ENCODE measurements at regions not wholly inside any gene's neighbourhood (a gene's known extent, or its start where the extent isn't known, plus 50 kb on each side); places are given as distances from the start of the nearest gene placed in this dataset.

- no peak for DNase-seq
- TF ChIP-seq, protein P1, sequence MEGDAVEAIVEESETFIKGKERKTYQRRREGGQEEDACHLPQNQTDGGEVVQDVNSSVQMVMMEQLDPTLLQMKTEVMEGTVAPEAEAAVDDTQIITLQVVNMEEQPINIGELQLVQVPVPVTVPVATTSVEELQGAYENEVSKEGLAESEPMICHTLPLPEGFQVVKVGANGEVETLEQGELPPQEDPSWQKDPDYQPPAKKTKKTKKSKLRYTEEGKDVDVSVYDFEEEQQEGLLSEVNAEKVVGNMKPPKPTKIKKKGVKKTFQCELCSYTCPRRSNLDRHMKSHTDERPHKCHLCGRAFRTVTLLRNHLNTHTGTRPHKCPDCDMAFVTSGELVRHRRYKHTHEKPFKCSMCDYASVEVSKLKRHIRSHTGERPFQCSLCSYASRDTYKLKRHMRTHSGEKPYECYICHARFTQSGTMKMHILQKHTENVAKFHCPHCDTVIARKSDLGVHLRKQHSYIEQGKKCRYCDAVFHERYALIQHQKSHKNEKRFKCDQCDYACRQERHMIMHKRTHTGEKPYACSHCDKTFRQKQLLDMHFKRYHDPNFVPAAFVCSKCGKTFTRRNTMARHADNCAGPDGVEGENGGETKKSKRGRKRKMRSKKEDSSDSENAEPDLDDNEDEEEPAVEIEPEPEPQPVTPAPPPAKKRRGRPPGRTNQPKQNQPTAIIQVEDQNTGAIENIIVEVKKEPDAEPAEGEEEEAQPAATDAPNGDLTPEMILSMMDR (IDR thresholded peaks at IDR 0.05; ENCODE audit: low read depth, low read length), result no peak
- no peak overlapping the region for H3K4me3 ChIP-seq (ENCODE audit: low read depth, low read length)
- no peaks in the 10 kb centered on the region for H3K36me3 ChIP-seq
- no peaks in the 10 kb centered on the region for H3K27me3 ChIP-seq (ENCODE audit: insufficient read depth, low read depth, severe bottlenecking)
- H3K9me3 ChIP-seq (ENCODE audit: severe bottlenecking), result no peaks in the 10 kb centered on the region
- H3K27ac ChIP-seq, result no peak overlapping the region
These were observed 101.6 kb downstream of the SLC25A47 start for GRCh38 chr14:100424504-100425428.

DNA sequence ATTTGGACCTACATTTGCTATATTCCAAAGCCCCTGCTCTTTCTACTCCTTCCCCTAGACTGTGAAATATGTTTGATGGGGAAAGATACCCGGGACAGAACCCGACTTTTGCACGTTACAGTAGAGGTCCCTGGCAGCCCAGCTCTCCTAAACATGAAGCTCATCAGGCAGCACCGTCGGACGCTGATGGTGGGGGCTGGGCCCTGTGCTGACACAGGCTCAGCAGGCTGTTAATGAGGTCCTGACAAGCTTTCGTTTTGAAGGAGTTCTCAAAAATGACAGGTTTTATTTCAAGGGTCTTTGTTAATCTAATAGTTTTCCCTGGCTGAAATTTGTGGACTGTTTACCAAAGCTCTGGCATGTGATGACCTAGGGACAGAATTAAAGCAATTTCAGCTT, 102.3 kb downstream of the SLC25A47 start:
- Histone ChIP-seq H3K9me3 (ENCODE audit: severe bottlenecking) (no peaks in the 10 kb centered on the region), H3K27ac (no peak overlapping the region), H3K36me3 (no peaks in the 10 kb centered on the region), H3K27me3 (ENCODE audit: insufficient read depth, low read depth, severe bottlenecking) (no peaks in the 10 kb centered on the region), H3K4me3 (ENCODE audit: low read depth, low read length) (no peak overlapping the region)
- TF ChIP-seq, protein P1 (IDR thresholded peaks at IDR 0.05; ENCODE audit: low read depth, low read length), result no peak
- DNase-seq, result no peak

GRCh38 chr14:100426314-100426713, 103.2 kb downstream of the SLC25A47 start:
- no peaks in the 10 kb centered on the region for H3K9me3 ChIP-seq (ENCODE audit: severe bottlenecking)
- no peaks in the 10 kb centered on the region for H3K36me3 ChIP-seq
- DNase-seq, result no peak
- no peaks in the 10 kb centered on the region for H3K27me3 ChIP-seq (ENCODE audit: insufficient read depth, low read depth, severe bottlenecking)
- no peak overlapping the region for H3K27ac ChIP-seq
- H3K4me3 ChIP-seq (ENCODE audit: low read depth, low read length), result no peak overlapping the region
- TF ChIP-seq, protein P1 (IDR thresholded peaks at IDR 0.05; ENCODE audit: low read depth, low read length), result no peak

- Histone ChIP-seq H3K27ac (no peak overlapping the region), H3K4me3 (ENCODE audit: low read depth, low read length) (no peak overlapping the region), H3K36me3 (no peaks in the 10 kb centered on the region), H3K27me3 (ENCODE audit: insufficient read depth, low read depth, severe bottlenecking) (no peaks in the 10 kb centered on the region), H3K9me3 (ENCODE audit: severe bottlenecking) (no peaks in the 10 kb centered on the region)
- TF ChIP-seq, protein P1 (IDR thresholded peaks at IDR 0.05; ENCODE audit: low read depth, low read length), result no peak
- no peak for DNase-seq
These were observed 104.0 kb downstream of the SLC25A47 start for GRCh38 chr14:100427166-100427565.

DNA sequence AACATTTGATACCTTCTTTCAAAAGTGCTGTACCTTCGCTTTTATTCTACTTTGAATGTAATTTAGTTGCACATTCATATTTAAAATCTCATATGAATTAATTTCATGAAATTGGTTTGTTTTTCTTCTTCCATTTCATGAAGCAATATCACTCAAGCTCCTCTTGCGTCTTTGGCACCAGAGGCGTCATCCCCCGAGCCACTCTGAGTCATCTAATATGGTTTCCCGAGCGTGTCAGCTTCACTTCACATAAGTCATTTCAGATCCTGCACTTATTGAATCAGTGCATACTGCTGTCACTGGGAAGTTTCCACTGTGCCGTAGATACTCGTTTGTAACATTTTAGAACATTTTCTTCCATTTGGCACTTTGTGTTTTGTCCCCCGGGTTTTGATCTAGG, 105.6 kb downstream of the SLC25A47 start:
- TF ChIP-seq, protein P1 (IDR thresholded peaks at IDR 0.05; ENCODE audit: low read depth, low read length), result no peak
- H3K27ac ChIP-seq, result no peak overlapping the region
- H3K4me3 ChIP-seq (ENCODE audit: low read depth, low read length), result no peak overlapping the region
- H3K36me3 ChIP-seq, result no peaks in the 10 kb centered on the region
- H3K27me3 ChIP-seq (ENCODE audit: insufficient read depth, low read depth, severe bottlenecking), result no peaks in the 10 kb centered on the region
- DNase-seq, result no peak
- H3K9me3 ChIP-seq (ENCODE audit: severe bottlenecking), result no peaks in the 10 kb centered on the region

All from WERI-Rb-1 (cell line).